GM21576 (cell line): ENCODE measurements at regions not wholly inside any gene's neighbourhood (a gene's known extent, or its start where the extent isn't known, plus 50 kb on each side); places are given as distances from the start of the nearest gene placed in this dataset.

Experiments used
- ATAC-seq: cut with Tn5 transposase; IDR thresholded peaks from one replicate; pipeline ENCODE4 v1.9.1; 2021; ENCODE audit warnings: mild to moderate bottlenecking, moderate library complexity; ENCODE audit not compliant: unreplicated experiment

GRCh38 chr2:128490321-128490720, 171.7 kb upstream of the HS6ST1 start:
- ATAC-seq: no peak

- no peak for ATAC-seq
These were observed 172.4 kb upstream of the HS6ST1 start for GRCh38 chr2:128490881-128491691.

- ATAC-seq: no peak
These were observed 173.1 kb upstream of the HS6ST1 start for GRCh38 chr2:128491692-128492244.

- no peak for ATAC-seq
These were observed 174.5 kb upstream of the HS6ST1 start for GRCh38 chr2:128492966-128493811.

- no peak for ATAC-seq
These were observed 175.2 kb upstream of the HS6ST1 start for GRCh38 chr2:128493880-128494279.

GRCh38 chr2:128494307-128494639, 175.6 kb upstream of the HS6ST1 start:
- no peak for ATAC-seq

GRCh38 chr2:128494640-128495321, 176.1 kb upstream of the HS6ST1 start:
- ATAC-seq: no peak

- ATAC-seq: no peak
These were observed 177.4 kb upstream of the HS6ST1 start for GRCh38 chr2:128495996-128496547.

- ATAC-seq: no peak
These were observed 178.0 kb upstream of the HS6ST1 start for GRCh38 chr2:128496700-128497099.

- no peak for ATAC-seq
These were observed 178.8 kb upstream of the HS6ST1 start for GRCh38 chr2:128497461-128497860.

GRCh38 chr2:128498086-128498485, 179.4 kb upstream of the HS6ST1 start:
- no peak for ATAC-seq

GRCh38 chr2:128498589-128498988, 179.9 kb upstream of the HS6ST1 start:
- ATAC-seq: no peak

GRCh38 chr2:128499367-128500137, 180.9 kb upstream of the HS6ST1 start:
- no peak for ATAC-seq

- ATAC-seq: no peak
These were observed 181.6 kb upstream of the HS6ST1 start for GRCh38 chr2:128500138-128500800.

GRCh38 chr2:128501006-128501690, 182.5 kb upstream of the HS6ST1 start:
- ATAC-seq: no peak

GRCh38 chr2:128501700-128502099, 183.0 kb upstream of the HS6ST1 start:
- ATAC-seq: no peak

- no peak for ATAC-seq
These were observed 183.5 kb upstream of the HS6ST1 start for GRCh38 chr2:128502200-128502599.

GRCh38 chr2:128502638-128503246, 184.1 kb upstream of the HS6ST1 start:
- ATAC-seq: no peak
